Neuronal stem cell (in vitro differentiated cells): ENCODE measurements at regions not wholly inside any gene's neighbourhood (a gene's known extent, or its start where the extent isn't known, plus 50 kb on each side); places are given as distances from the start of the nearest gene placed in this dataset.

Source experiments
- DNase-seq: peaks from one replicate; pipeline ENCODE4 v3.0.0-alpha.2; 2013; ENCODE audit warnings: low spot score
- H2AFZ ChIP-seq: one replicate; pipeline ENCODE4 v1.6.1; 2013; ENCODE audit warnings: mild to moderate bottlenecking, low read length, inconsistent platforms
- H2AK5ac ChIP-seq: 2 replicates; pipeline ENCODE4 v1.6.1; 2013; ENCODE audit warnings: low read depth, mild to moderate bottlenecking, inconsistent platforms, low read length, moderate library complexity, mixed read lengths
- H2BK120ac ChIP-seq: 2 replicates; pipeline ENCODE4 v1.6.1; 2013; ENCODE audit warnings: low read depth, mild to moderate bottlenecking, inconsistent platforms, low read length, moderate library complexity, mixed read lengths
- H2BK12ac ChIP-seq: one replicate; pipeline ENCODE4 v1.6.1; 2013; ENCODE audit warnings: low read length, inconsistent platforms
- H2BK15ac ChIP-seq: 2 replicates; pipeline ENCODE4 v1.6.1; 2013; ENCODE audit warnings: mild to moderate bottlenecking, low read length, inconsistent platforms, mixed read lengths
- H2BK5ac ChIP-seq: one replicate; pipeline ENCODE4 v1.6.1; 2013; ENCODE audit warnings: inconsistent platforms, mild to moderate bottlenecking, low read length, moderate library complexity
- H3K14ac ChIP-seq: one replicate; pipeline ENCODE4 v1.6.1; 2013; ENCODE audit warnings: low read length, inconsistent platforms
- H3K18ac ChIP-seq: 2 replicates; pipeline ENCODE4 v1.6.1; 2013; ENCODE audit warnings: low read length, inconsistent platforms
- H3K23ac ChIP-seq: 2 replicates; pipeline ENCODE4 v1.6.1; 2013; ENCODE audit warnings: low read depth, mild to moderate bottlenecking, mixed read lengths, low read length, inconsistent platforms; ENCODE audit not compliant: poor library complexity
- H3K27ac ChIP-seq: replicated peaks from 3 replicates; pipeline ENCODE4 v1.5.1; 2013; ENCODE audit warnings: low read length, inconsistent platforms
- H3K27me3 ChIP-seq, 3 experiments: 2 replicates each; pipeline ENCODE4 v1.6.1; 2013; ENCODE audit warnings: low read length in 3 of 3, mild to moderate bottlenecking in 2 of 3, inconsistent platforms in 1 of 3, low read depth in 1 of 3, mixed read lengths in 1 of 3, moderate library complexity in 1 of 3; ENCODE audit not compliant: control insufficient read depth in 3 of 3, insufficient read depth in 3 of 3
- H3K36me3 ChIP-seq, 2 donors: replicated peaks in 1 of 2; 2 replicates each; pipeline ENCODE4 v1.6.1; 2013; ENCODE audit warnings: low read length in 2 of 2; ENCODE audit not compliant: control insufficient read depth in 2 of 2, insufficient read depth in 2 of 2
- H3K4ac ChIP-seq: 2 replicates; pipeline ENCODE4 v1.6.1; 2013; ENCODE audit warnings: inconsistent platforms, mild to moderate bottlenecking, low read length, moderate library complexity
- H3K4me1 ChIP-seq, 2 donors: 1 replicate in 1 of 2; 2 replicates in 1 of 2; pipeline ENCODE4 v1.6.1; 2013; ENCODE audit warnings: low read length in 2 of 2, low read depth in 1 of 2; ENCODE audit not compliant: control insufficient read depth in 2 of 2, insufficient read depth in 1 of 2
- H3K4me2 ChIP-seq: one replicate; pipeline ENCODE4 v1.6.1; 2013; ENCODE audit warnings: mild to moderate bottlenecking, low read length, inconsistent platforms; ENCODE audit not compliant: insufficient read depth, poor library complexity, severe bottlenecking
- H3K4me3 ChIP-seq, 2 donors: 2 replicates each; pipeline ENCODE4 v1.5.1; 2013; ENCODE audit warnings: low read length in 2 of 2, mild to moderate bottlenecking in 2 of 2, inconsistent platforms in 1 of 2, moderate library complexity in 1 of 2
- H3K79me1 ChIP-seq: one replicate; pipeline ENCODE4 v1.6.1; 2013; ENCODE audit warnings: low read depth, mild to moderate bottlenecking, inconsistent platforms, low read length, moderate library complexity
- H3K9ac ChIP-seq: one replicate; pipeline ENCODE4 v1.6.1; 2013; ENCODE audit warnings: mild to moderate bottlenecking, low read depth, low read length, inconsistent platforms; ENCODE audit not compliant: poor library complexity
- H3K9me3 ChIP-seq, 2 donors: replicated peaks in 1 of 2; 2 replicates each; pipeline versions ENCODE3 to v1.6.1; 2013; ENCODE audit warnings: low read length in 2 of 2, mild to moderate bottlenecking in 2 of 2, inconsistent platforms in 1 of 2, low read depth in 1 of 2, mixed read lengths in 1 of 2, moderate library complexity in 1 of 2; ENCODE audit not compliant: control insufficient read depth in 2 of 2, insufficient read depth in 1 of 2
- H4K8ac ChIP-seq: one replicate; pipeline ENCODE4 v1.6.1; 2013; ENCODE audit warnings: low read depth, mild to moderate bottlenecking, inconsistent platforms, low read length, moderate library complexity
- H4K91ac ChIP-seq: one replicate; pipeline ENCODE4 v1.6.1; 2013; ENCODE audit warnings: low read length, low read depth, mild to moderate bottlenecking, inconsistent platforms; ENCODE audit not compliant: poor library complexity
- WGBS, 2 donors: extraction: QIAGEN DNeasy Blood & Tissue Kit; methylation state at CpG; one replicate each; pipeline ENCODE4 v1.1.7; 2013; ENCODE audit warnings: missing lambda C conversion rate in 2 of 2, mixed read lengths in 1 of 2; ENCODE audit not compliant: insufficient read length in 2 of 2, insufficient replicate concordance in 1 of 2; ENCODE audit errors: extremely low coverage in 2 of 2; 5-methylcytosine and 5-hydroxymethylcytosine counted together

GRCh38 chr14:71499018-71499417, 433.2 kb upstream of the RGS6 start:
- H3K79me1 ChIP-seq: no peaks in the 10 kb centered on the region
- H3K4ac ChIP-seq: no peak overlapping the region
- H2BK5ac ChIP-seq: no peak overlapping the region
- H2AK5ac ChIP-seq: no peak overlapping the region
- H3K27ac ChIP-seq: no peak overlapping the region
- H2BK12ac ChIP-seq: no peak overlapping the region
- WGBS, 2 donors: no CpG with 5 or more reads among the region's 3 CpGs
- H3K36me3 ChIP-seq: no peaks in the 10 kb centered on the region
- H2BK120ac ChIP-seq: no peak overlapping the region
- no peak overlapping the region for H3K4me2 ChIP-seq
- no peak overlapping the region for H3K23ac ChIP-seq
- H2BK15ac ChIP-seq: no peak overlapping the region
- H3K4me1 ChIP-seq: no peaks in the 10 kb centered on the region
- H3K9ac ChIP-seq: no peak overlapping the region
- no peaks in the 10 kb centered on the region for H3K27me3 ChIP-seq
- H2AFZ ChIP-seq: no peak overlapping the region
- no peak for DNase-seq
- H3K18ac ChIP-seq: no peak overlapping the region
- no peak overlapping the region for H4K91ac ChIP-seq
- no peak overlapping the region for H3K4me3 ChIP-seq
- no peak overlapping the region for H4K8ac ChIP-seq
- H3K9me3 ChIP-seq: peaks cover 0 to 11% of the 10 kb centered on the region in 2 donors
- H3K14ac ChIP-seq: no peak overlapping the region

DNA sequence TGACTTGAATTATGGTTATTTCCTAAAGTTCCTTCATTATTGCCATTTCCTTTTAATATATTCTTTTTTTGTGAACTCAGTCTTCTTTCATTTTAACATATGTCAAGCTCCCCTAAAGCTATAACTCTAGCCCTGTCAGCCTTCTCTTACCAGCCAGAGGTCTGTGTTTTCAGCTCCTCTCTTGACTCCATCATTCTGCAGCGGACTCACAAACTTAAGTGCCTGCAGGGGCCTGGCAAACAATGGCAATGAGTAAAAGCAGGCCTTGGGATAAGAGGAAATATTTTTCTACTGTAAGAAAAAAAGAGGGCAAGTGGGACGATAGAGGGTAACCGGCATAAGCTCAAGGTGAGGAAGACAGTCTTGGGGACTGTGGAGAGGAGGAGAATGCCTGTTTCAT, 424.5 kb upstream of the RGS6 start:
- Histone ChIP-seq H4K91ac (no peak overlapping the region), H3K9ac (no peak overlapping the region), H3K36me3 (peaks cover 0 to under 1% of the 10 kb centered on the region in 2 donors), H2BK120ac (no peak overlapping the region), H2BK12ac (no peak overlapping the region), H3K4me3 (no peak overlapping the region), H3K18ac (no peak overlapping the region), H3K23ac (no peak overlapping the region), H3K9me3 (no peaks in the 10 kb centered on the region), H2AK5ac (no peak overlapping the region), H3K79me1 (peaks cover 1% of the 10 kb centered on the region), H2BK15ac (no peak overlapping the region), H3K4me2 (no peak overlapping the region), H3K4me1 (no peaks in the 10 kb centered on the region), H2AFZ (no peak overlapping the region), H3K27me3 (no peaks in the 10 kb centered on the region), H3K27ac (no peak overlapping the region), H3K14ac (no peak overlapping the region), H3K4ac (no peak overlapping the region), H4K8ac (no peak overlapping the region), H2BK5ac (no peak overlapping the region)
- no peak for DNase-seq
- WGBS, 2 donors: no CpG with 5 or more reads among the region's 3 CpGs

DNA sequence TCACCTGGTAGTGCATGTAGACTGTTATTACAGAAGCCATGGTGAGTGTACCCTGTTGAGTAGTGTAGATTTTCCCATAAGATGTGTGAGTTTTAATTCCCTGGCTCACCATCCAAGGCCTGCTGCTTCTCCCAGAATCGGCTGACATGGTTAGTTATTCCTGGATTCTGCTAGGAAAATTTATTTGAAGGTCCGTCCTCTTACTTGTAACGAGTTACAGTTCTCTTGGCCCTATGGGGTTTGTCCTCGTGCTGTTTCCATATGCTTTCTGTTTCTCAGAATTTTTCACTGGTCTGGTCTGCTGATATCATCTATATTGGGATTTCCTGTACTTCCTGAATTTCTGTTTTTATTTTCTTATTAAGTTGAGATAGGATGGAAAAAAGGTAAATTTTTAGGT, 423.3 kb upstream of the RGS6 start:
- H2AK5ac ChIP-seq: no peak overlapping the region
- H3K4me2 ChIP-seq: no peak overlapping the region
- H3K4me3 ChIP-seq: no peak overlapping the region
- no peak overlapping the region for H2AFZ ChIP-seq
- peaks cover 0 to 11% of the 10 kb centered on the region in 2 donors for H3K36me3 ChIP-seq
- no peak overlapping the region for H2BK15ac ChIP-seq
- H2BK5ac ChIP-seq: no peak overlapping the region
- no peaks in the 10 kb centered on the region for H3K4me1 ChIP-seq
- H4K8ac ChIP-seq: no peak overlapping the region
- H3K14ac ChIP-seq: no peak overlapping the region
- no peak overlapping the region for H3K9ac ChIP-seq
- H3K27me3 ChIP-seq: no peaks in the 10 kb centered on the region
- whole genome bisulfite sequencing, 2 donors: no CpG with 5 or more reads among the region's 4 CpGs
- H4K91ac ChIP-seq: no peak overlapping the region
- no peak overlapping the region for H3K23ac ChIP-seq
- no peak overlapping the region for H2BK12ac ChIP-seq
- no peak overlapping the region for H2BK120ac ChIP-seq
- H3K79me1 ChIP-seq: peaks cover 1% of the 10 kb centered on the region
- no peak overlapping the region for H3K27ac ChIP-seq
- H3K9me3 ChIP-seq: no peaks in the 10 kb centered on the region
- no peak overlapping the region for H3K18ac ChIP-seq
- DNase-seq: no peak
- no peak overlapping the region for H3K4ac ChIP-seq

DNA sequence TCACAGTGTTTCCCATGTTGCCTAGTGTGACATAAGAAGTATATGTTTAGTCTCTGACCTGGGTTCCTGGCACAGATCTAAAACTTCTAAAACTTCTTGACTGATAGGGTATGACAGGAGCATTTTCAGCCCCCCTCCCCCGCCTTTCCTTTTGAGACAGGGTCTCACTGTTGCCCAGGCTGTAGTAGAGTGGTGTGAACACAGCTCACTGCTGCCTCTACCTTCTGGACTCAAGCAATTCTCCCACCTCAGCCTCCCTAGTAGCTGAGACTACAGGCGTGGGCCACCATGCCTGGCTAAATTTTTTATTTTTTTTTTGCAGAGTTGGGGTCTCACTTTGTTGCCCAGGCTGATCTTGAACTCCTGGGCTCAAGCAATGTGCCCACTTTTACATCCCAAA, 421.1 kb upstream of the RGS6 start:
- H3K4ac ChIP-seq: no peak overlapping the region
- no peaks in the 10 kb centered on the region for H3K27me3 ChIP-seq
- no peak overlapping the region for H4K8ac ChIP-seq
- peaks cover 1% of the 10 kb centered on the region for H3K79me1 ChIP-seq
- H2BK5ac ChIP-seq: no peak overlapping the region
- no peaks in the 10 kb centered on the region for H3K9me3 ChIP-seq
- no peak overlapping the region for H3K4me3 ChIP-seq
- H3K23ac ChIP-seq: no peak overlapping the region
- no peak overlapping the region for H3K4me2 ChIP-seq
- no CpG with 5 or more reads among the region's 2 CpGs for WGBS, 2 donors
- H3K14ac ChIP-seq: no peak overlapping the region
- no peak for DNase-seq
- H2BK12ac ChIP-seq: no peak overlapping the region
- no peak overlapping the region for H3K18ac ChIP-seq
- H2AFZ ChIP-seq: no peak overlapping the region
- no peaks in the 10 kb centered on the region for H3K4me1 ChIP-seq
- no peak overlapping the region for H3K9ac ChIP-seq
- no peak overlapping the region for H3K27ac ChIP-seq
- no peak overlapping the region for H4K91ac ChIP-seq
- no peak overlapping the region for H2BK120ac ChIP-seq
- peaks cover 0 to 18% of the 10 kb centered on the region in 2 donors for H3K36me3 ChIP-seq
- no peak overlapping the region for H2BK15ac ChIP-seq
- no peak overlapping the region for H2AK5ac ChIP-seq
